Bone marrow (tissue), 2 donors: ENCODE measurements at regions not wholly inside any gene's neighbourhood (a gene's known extent, or its start where the extent isn't known, plus 50 kb on each side); places are given as distances from the start of the nearest gene placed in this dataset.

Experiments
- DNase-seq, 2 donors: peaks; one replicate each; lab custom pipeline; 2025; lab: John Stamatoyannopoulos, UW

GRCh38 chr15:97806766-97807165 lies 153.7 kb upstream of the ARRDC4 start:
- no peak for DNase-seq

GRCh38 chr15:97815835-97816234 lies 144.7 kb upstream of the ARRDC4 start:
- DNase-seq = no peak

GRCh38 chr15:97817276-97817890 lies 143.1 kb upstream of the ARRDC4 start:
- DNase-seq = no peak

GRCh38 chr15:97836003-97836402 lies 124.5 kb upstream of the ARRDC4 start:
- no peak for DNase-seq

GRCh38 chr15:97837896-97838295 lies 122.6 kb upstream of the ARRDC4 start:
- no peak for DNase-seq

- no peak for DNase-seq
Measured at GRCh38 chr15:97838606-97839210, 121.8 kb upstream of the ARRDC4 start.

GRCh38 chr15:97840501-97840900 lies 120.0 kb upstream of the ARRDC4 start:
- no peak for DNase-seq

- DNase-seq = no peak
Measured at GRCh38 chr15:97841558-97841957, 118.9 kb upstream of the ARRDC4 start.

GRCh38 chr15:97849183-97849582 lies 111.3 kb upstream of the ARRDC4 start:
- no peak for DNase-seq

GRCh38 chr15:97858296-97858695 lies 102.2 kb upstream of the ARRDC4 start:
- no peak for DNase-seq

- no peak for DNase-seq
Measured at GRCh38 chr15:97861529-97862260, 98.8 kb upstream of the ARRDC4 start.

- no peak for DNase-seq
Measured at GRCh38 chr15:97866959-97867358, 93.5 kb upstream of the ARRDC4 start.

- no peak for DNase-seq
Measured at GRCh38 chr15:97867870-97868269, 92.6 kb upstream of the ARRDC4 start.

- no peak for DNase-seq
Measured at GRCh38 chr15:97868981-97869380, 91.5 kb upstream of the ARRDC4 start.

- DNase-seq = no peak
Measured at GRCh38 chr15:97870771-97871170, 89.7 kb upstream of the ARRDC4 start.

- no peak for DNase-seq
Measured at GRCh38 chr15:97874139-97874538, 86.4 kb upstream of the ARRDC4 start.

GRCh38 chr15:97875025-97875512 lies 85.4 kb upstream of the ARRDC4 start:
- DNase-seq = no peak

GRCh38 chr15:97875513-97876280 lies 84.8 kb upstream of the ARRDC4 start:
- no peak for DNase-seq

- no peak for DNase-seq
Measured at GRCh38 chr15:97876281-97876675, 84.2 kb upstream of the ARRDC4 start.

- no peak for DNase-seq
Measured at GRCh38 chr15:97881346-97881965, 79.0 kb upstream of the ARRDC4 start.

GRCh38 chr15:97884513-97885131 lies 75.9 kb upstream of the ARRDC4 start:
- no peak for DNase-seq

GRCh38 chr15:97890307-97890706 lies 70.2 kb upstream of the ARRDC4 start:
- DNase-seq = no peak
